ENCODE measurements at regions not wholly inside any gene's neighbourhood (a gene's known extent, or its start where the extent isn't known, plus 50 kb on each side); places are given as distances from the start of the nearest gene placed in this dataset.

DNA sequence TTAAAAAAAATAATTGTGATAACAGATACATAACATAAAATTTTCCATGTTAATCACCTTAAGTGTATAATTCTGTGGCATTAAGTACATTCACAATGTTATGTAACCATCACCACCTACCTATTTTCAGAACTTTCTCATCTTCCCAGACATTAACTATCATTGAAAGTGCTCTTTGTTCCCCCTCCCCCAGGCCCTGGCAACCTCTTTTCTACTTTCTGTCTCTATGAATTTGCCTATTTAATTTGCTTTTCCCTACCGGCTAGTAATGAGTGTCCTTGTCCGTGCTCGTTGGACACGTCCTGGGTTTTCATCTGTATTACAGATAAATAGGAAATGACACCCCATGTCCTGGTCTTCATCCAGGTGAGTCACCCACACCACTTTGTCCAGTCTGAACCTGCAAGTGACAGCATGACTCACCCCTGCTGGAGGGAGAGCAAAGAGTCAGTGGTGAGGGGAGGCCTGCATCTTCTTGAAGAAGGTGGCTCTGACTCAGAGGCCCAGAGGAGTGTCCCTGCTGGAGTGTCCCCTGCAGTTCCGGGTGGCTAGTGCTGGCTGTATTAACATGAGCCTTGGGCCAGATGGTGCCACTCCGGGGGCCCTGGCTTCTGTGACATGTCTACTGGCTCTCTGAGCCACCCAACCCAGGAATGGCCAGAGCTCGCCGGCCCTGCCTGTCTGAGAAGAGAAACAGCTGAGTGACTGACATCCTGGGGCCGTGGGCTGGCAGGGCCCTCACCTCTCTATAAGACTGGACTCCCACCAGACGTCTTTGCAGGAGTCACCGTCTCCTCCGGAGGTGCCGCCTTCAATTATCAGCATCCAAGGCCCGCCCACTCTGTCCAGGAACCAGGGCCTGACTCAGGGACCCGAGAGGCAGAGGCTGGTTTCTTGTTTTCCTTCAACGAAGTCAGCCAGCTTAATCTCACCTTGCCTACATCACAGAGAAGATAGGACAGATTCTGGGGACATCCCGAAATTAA lies 503.2 kb upstream of the MKI67 start:
- no peak for DNase-seq

GRCh38 chr10:128630787-128631252 lies 504.6 kb upstream of the MKI67 start:
- DNase-seq = no peak

- no peak for DNase-seq
Observed at GRCh38 chr10:128631801-128632241, 505.6 kb upstream of the MKI67 start.

- DNase-seq = no peak
Observed at GRCh38 chr10:128632694-128633093, 506.5 kb upstream of the MKI67 start.

- DNase-seq = no peak
Observed at GRCh38 chr10:128633864-128634540, 507.8 kb upstream of the MKI67 start.

- no peak for DNase-seq
Observed at GRCh38 chr10:128642023-128642422, 515.8 kb upstream of the MKI67 start.

DNA sequence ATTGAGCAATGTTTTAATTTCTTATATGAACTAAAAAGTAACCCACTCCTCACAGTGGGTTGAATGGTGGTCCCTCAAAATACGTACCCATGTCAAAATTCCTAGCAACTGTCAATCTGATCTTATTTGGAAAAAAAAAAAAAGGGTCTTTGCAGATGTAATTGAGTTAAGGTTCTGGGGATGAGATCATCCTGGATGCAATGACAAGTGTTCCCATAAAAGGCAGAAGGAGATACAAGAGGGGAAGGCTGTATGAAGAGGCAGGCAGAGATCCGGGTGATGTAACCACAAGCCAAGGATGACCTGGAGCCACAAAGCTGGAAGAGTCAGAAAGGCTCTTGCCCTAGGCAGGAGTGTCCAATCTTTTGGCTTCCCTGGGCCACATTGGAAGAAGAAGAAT lies 516.3 kb upstream of the MKI67 start:
- DNase-seq = no peak

- no peak for DNase-seq
Observed at GRCh38 chr10:128643658-128644057, 517.4 kb upstream of the MKI67 start.

GRCh38 chr10:128645486-128645885 lies 519.3 kb upstream of the MKI67 start:
- DNase-seq = no peak

GRCh38 chr10:128646956-128647355 lies 520.7 kb upstream of the MKI67 start:
- no peak for DNase-seq

DNA sequence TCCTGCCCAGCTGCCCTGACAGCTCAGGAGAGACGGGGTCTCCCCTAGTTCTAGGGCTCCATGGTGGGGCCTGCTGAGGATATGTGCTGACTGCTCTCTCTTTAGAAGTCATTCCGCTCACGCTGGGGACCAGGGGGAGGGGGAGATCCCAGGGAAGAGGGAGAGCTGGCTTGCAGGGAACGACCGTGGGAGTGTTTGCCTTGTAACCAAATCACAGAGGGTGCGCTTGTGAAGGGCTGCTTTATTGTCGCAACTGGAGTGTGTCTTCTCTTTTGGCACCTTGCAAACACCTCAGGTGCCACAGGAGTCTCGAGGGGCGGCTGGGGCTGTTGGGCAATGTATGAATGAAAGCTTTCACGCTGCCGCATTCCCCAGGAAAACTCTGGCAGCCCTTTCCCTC lies 531.3 kb upstream of the MKI67 start:
- DNase-seq = no peak

GRCh38 chr10:128660726-128661125 lies 534.5 kb upstream of the MKI67 start:
- DNase-seq = no peak

- DNase-seq = no peak
Observed at GRCh38 chr10:128661404-128662197, 535.4 kb upstream of the MKI67 start.

GRCh38 chr10:128662520-128662919 lies 536.3 kb upstream of the MKI67 start:
- no peak for DNase-seq

DNA sequence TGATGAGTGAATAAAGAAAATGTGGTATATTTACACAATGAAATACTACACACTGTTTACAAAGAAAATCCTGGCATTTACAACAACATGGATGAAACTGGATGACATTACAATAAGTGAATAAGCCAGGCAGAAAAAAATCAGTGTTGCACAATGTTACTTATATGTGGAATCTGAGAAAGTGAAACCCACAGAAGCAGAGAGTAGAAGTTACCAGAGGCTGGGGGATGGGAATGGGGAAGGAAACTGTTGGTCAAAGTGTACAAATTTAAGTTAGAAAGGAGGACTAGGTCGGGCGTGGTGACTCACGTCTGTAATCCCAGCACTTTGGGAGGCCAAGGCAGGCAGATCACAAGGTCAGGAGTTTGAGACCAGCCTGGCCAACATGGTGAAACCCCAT lies 538.5 kb upstream of the MKI67 start:
- no peak for DNase-seq

- DNase-seq = no peak
Observed at GRCh38 chr10:128675405-128675804, 549.2 kb upstream of the MKI67 start.

DNA sequence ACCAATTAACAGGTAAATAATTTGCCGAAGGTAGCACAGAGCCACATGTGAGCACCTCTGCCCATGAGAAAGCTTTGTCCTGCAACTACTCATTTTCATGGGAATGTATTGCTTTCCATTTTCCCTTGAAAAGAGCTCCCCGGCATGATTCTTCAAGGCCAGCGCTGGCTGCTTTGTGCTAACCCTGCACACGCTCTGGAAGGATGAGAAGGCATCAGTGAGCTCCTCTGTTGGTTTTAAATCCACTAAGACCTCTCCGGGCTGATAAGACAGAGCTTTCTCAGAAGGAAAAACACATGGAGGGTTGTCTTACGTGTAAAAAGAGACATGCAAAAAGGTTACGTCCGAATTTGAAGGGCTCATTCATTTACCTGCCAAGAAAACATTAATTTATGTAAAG lies 553.9 kb upstream of the MKI67 start:
- DNase-seq = no peak

- DNase-seq = no peak
Observed at GRCh38 chr10:128684215-128684614, 558.0 kb upstream of the MKI67 start.

DNA sequence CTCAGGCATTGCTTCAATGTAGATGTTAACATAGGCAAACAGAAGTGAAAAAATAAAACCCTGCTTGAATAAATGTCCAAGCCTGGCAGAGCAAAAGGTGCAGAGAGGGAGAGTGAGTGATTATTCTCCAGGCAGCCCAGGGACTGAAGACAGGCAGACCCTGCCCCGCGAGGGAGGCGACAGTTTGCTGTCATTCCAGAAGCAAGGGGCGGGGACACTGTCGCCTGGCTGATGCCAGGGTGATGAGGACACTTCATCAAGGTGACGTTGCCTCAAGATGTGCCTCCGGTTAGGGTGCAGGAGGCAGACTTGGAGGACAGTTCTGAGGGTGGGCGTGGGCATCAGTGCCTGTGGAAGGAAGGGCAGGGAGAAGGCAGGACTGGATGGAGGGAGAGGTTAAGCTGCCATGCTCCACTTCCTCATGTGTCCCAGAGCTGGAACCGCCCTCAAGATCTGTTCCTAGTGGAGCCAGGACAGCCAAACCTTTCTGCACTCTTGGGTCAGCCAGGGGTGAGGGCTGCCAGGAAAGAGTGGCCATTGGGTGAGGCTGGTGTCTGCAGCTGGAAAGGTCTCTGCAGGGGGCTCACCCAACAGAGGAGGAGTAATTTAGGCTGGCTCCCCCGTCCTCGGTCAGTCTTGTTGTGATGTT lies 560.5 kb upstream of the MKI67 start:
- no peak for DNase-seq

DNA sequence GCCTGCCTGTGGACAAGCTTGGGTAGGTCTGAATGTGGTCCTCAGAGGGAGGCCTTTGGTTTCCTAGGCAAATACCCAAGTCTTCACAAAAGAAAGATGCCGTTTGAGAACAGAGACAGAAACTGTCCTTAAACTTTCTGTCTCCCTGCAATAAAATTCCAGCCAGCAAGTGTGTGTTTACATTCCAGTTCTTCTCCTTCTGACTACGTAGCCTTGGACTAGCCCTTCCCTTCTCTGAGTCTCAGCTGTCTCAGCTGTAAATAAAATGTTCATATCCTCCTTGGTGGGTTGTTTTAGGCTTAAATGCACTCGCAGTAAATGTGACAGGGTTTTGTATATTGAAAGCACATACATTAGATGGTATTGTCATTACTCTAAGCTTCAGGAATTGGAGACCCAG lies 561.2 kb upstream of the MKI67 start:
- no peak for DNase-seq

DNA sequence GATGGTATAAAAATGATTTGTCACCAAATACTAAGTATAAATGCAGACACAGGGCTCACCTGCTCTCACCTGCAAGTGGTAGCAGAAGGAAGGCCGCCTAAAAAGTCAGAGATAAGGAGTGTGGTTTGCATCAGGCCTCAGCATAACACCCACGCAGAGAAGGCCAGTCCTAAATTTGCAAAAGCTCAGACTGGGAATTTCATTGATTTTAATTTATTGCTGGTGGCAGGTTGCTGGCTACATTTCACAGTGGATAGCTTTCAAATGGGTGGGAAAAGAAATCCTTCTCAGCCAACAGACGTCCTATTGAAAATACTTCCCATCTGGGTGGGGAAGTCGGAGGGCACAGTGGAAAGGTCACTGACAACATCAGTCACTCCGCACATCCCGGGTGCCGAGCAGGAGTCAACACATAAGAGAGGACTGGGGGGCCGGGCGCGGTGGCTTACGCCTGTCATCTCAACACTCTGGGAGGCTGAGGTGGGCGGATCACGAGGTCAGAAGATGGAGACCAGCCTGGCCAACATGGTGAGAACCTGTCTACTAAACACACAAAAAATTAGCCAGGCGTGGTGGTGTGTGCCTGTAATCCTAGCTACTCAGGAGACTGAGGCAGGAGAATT lies 561.8 kb upstream of the MKI67 start:
- DNase-seq = no peak

DNA sequence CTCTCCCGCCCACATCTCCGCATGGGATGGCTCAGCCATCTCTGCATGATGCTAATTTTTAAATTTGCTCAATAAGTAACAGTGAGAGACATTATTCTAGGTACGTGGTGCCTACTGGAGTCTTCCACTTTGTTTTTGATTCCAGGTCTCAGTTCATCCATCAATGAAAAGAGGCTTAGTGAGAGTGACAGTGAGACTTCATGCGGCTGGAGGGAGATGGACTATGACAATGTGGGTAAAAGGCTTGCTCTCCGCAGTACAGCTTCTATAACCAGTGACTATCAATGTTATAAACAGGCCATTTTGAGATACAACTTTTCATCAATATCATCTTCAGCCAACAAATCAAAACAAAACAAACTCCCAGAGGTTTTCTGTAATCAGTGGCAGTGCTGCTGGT lies 563.4 kb upstream of the MKI67 start:
- DNase-seq = no peak

Measured in NCI-H2107 (cell line).